H1 (cell line): ENCODE measurements at regions not wholly inside any gene's neighbourhood (a gene's known extent, or its start where the extent isn't known, plus 50 kb on each side); places are given as distances from the start of the nearest gene placed in this dataset.

ENCODE experiments used
- CTCF ChIA-PET: fragments of 300-600 bp; sonication (Branson Sonifier 250); formaldehyde crosslinking; loops from one replicate; lab custom pipeline; 2021; ENCODE audit not compliant: partially characterized antibody; lab: Charles Lee
- POLR2A ChIA-PET: fragments of 300-600 bp; sonication (Branson Sonifier 250); formaldehyde crosslinking; loops from one replicate; lab custom pipeline; 2021; ENCODE audit warnings: inconsistent platforms; ENCODE audit not compliant: partially characterized antibody; lab: Charles Lee
- DNase-seq, 2 experiments: peaks; one replicate each; pipeline versions ENCODE4 v3.0.0 to v3.0.0-alpha.2; 2010 to 2022; ENCODE audit warnings: low spot score in 2 of 2, low read depth in 1 of 2, mixed read lengths in 1 of 2
- FAIRE-seq: peaks from 2 replicates; lab custom pipeline; 2011; peaks lifted over from hg19 to GRCh38; lab: Jason Lieb, UNC
- H2AFZ ChIP-seq: 2 replicates; pipeline ENCODE4 v1.8.1; 2012; ENCODE audit warnings: low read length, inconsistent platforms
- H2AK5ac ChIP-seq: 2 replicates; pipeline ENCODE4 v1.6.1; 2013; ENCODE audit warnings: low read depth, low read length
- H2BK120ac ChIP-seq: replicated peaks from 2 replicates; pipeline ENCODE3; 2013; ENCODE audit warnings: low read depth, low read length, inconsistent platforms
- H2BK12ac ChIP-seq: 2 replicates; pipeline ENCODE4 v1.6.1; 2013; ENCODE audit warnings: low read depth, low read length
- H2BK15ac ChIP-seq: 2 replicates; pipeline ENCODE4 v1.6.1; 2013; ENCODE audit warnings: low read length
- H2BK20ac ChIP-seq: 2 replicates; pipeline ENCODE4 v1.6.1; 2013; ENCODE audit warnings: low read length
- H2BK5ac ChIP-seq: 2 replicates; pipeline ENCODE4 v1.6.1; 2013; ENCODE audit warnings: low read depth, low read length
- H3K14ac ChIP-seq: 2 replicates; pipeline ENCODE4 v1.6.1; 2013; ENCODE audit warnings: inconsistent platforms; ENCODE audit not compliant: insufficient read length
- H3K18ac ChIP-seq: 2 replicates; pipeline ENCODE4 v1.6.1; 2013; ENCODE audit warnings: low read length; ENCODE audit errors: extremely low read depth
- H3K23ac ChIP-seq: 2 replicates; pipeline ENCODE4 v1.6.1; 2013; ENCODE audit warnings: inconsistent platforms; ENCODE audit not compliant: insufficient read length
- H3K23me2 ChIP-seq: 2 replicates; pipeline ENCODE4 v1.6.1; 2013; ENCODE audit warnings: low read depth, low read length
- H3K27ac ChIP-seq: 2 replicates; pipeline ENCODE4 v1.6.1; 2011; ENCODE audit warnings: low read depth, low read length, inconsistent platforms
- H3K27me3 ChIP-seq, 4 experiments: replicated peaks in 1 of 4; 1 replicate in 1 of 4; 2 replicates in 3 of 4; pipeline versions ENCODE4 v1.6.1 to v1.8.1; 2011 to 2013; ENCODE audit warnings: low read length in 3 of 4, mild to moderate bottlenecking in 3 of 4, inconsistent platforms in 2 of 4, mixed read lengths in 2 of 4, moderate library complexity in 1 of 4; ENCODE audit not compliant: control insufficient read depth in 3 of 4, insufficient read depth in 3 of 4; ENCODE audit errors: extremely low read depth in 1 of 4
- H3K36me3 ChIP-seq, 4 experiments: 2 replicates each; pipeline versions ENCODE4 v1.6.1 to v1.8.1; 2011 to 2013; ENCODE audit warnings: mild to moderate bottlenecking in 4 of 4, low read length in 3 of 4, moderate library complexity in 2 of 4, control low read depth in 1 of 4, inconsistent platforms in 1 of 4; ENCODE audit not compliant: insufficient read depth in 4 of 4, control insufficient read depth in 2 of 4
- H3K4ac ChIP-seq: replicated peaks from 2 replicates; pipeline ENCODE3; 2013; ENCODE audit warnings: low read length, low read depth, mixed read lengths, inconsistent platforms; ENCODE audit not compliant: insufficient read length
- H3K4me1 ChIP-seq, 4 experiments: replicated peaks in 1 of 4; 1 replicate in 1 of 4; 2 replicates in 3 of 4; pipeline versions ENCODE4 v1.6.1 to v1.8.1; 2011 to 2013; ENCODE audit warnings: low read length in 3 of 4, inconsistent platforms in 2 of 4, mixed read lengths in 1 of 4; ENCODE audit not compliant: insufficient read depth in 4 of 4, control insufficient read depth in 3 of 4
- H3K4me2 ChIP-seq, 2 experiments: 2 replicates each; pipeline versions ENCODE4 v1.6.1 to v1.8.1; 2011 to 2013; ENCODE audit warnings: low read depth in 2 of 2, low read length in 2 of 2, control low read depth in 1 of 2, inconsistent platforms in 1 of 2, mild to moderate bottlenecking in 1 of 2; ENCODE audit not compliant: insufficient read depth in 1 of 2
- H3K4me3 ChIP-seq, 4 experiments: fragments of 200-600, 300-600 bp in 1 of 4; sonication (generic), shearing (Covaris generic), sonication (Bioruptor Twin) in 1 of 4; 2 replicates each; pipeline versions ENCODE4 v1.5.1 to v1.8.1; 2011 to 2016; ENCODE audit warnings: low read length in 4 of 4, low read depth in 3 of 4, control low read depth in 2 of 4, inconsistent platforms in 2 of 4, mild to moderate bottlenecking in 2 of 4, mixed read lengths in 1 of 4, moderate library complexity in 1 of 4; ENCODE audit not compliant: insufficient read depth in 2 of 4; ENCODE audit errors: extremely low read depth in 1 of 4
- H3K56ac ChIP-seq: replicated peaks from 2 replicates; pipeline ENCODE3; 2013; ENCODE audit warnings: low read depth, mild to moderate bottlenecking, mixed read lengths, low read length, inconsistent platforms; ENCODE audit not compliant: insufficient read length
- H3K79me1 ChIP-seq: 2 replicates; pipeline ENCODE4 v1.6.1; 2013; ENCODE audit warnings: low read depth, low read length, control low read depth
- H3K79me2 ChIP-seq, 2 experiments: 2 replicates each; pipeline versions ENCODE4 v1.6.1 to v1.8.1; 2012 to 2013; ENCODE audit warnings: low read length in 2 of 2, mild to moderate bottlenecking in 2 of 2, inconsistent platforms in 1 of 2; ENCODE audit not compliant: insufficient read depth in 2 of 2, control insufficient read depth in 1 of 2
- H3K9ac ChIP-seq, 4 experiments: replicated peaks in 1 of 4; 1 replicate in 1 of 4; 2 replicates in 3 of 4; pipeline versions ENCODE4 v1.6.1 to v1.8.1; 2011 to 2013; ENCODE audit warnings: low read depth in 3 of 4, low read length in 3 of 4, control low read depth in 2 of 4, mild to moderate bottlenecking in 2 of 4, moderate library complexity in 2 of 4, inconsistent platforms in 1 of 4; ENCODE audit errors: extremely low read depth in 1 of 4
- H3K9me3 ChIP-seq, 2 experiments: 2 replicates each; pipeline versions ENCODE4 v1.6.1 to v1.8.1; 2012 to 2013; ENCODE audit warnings: mild to moderate bottlenecking in 2 of 2, moderate library complexity in 2 of 2, control low read depth in 1 of 2, inconsistent platforms in 1 of 2, low read depth in 1 of 2, low read length in 1 of 2, mixed read lengths in 1 of 2; ENCODE audit not compliant: insufficient read depth in 2 of 2
- H4K20me1 ChIP-seq, 2 experiments: replicated peaks in 1 of 2; 2 replicates each; pipeline versions ENCODE3 to v1.8.1; 2011 to 2013; ENCODE audit warnings: inconsistent platforms in 2 of 2, low read length in 2 of 2, mild to moderate bottlenecking in 1 of 2; ENCODE audit not compliant: insufficient read depth in 2 of 2, control insufficient read depth in 1 of 2
- H4K5ac ChIP-seq: 2 replicates; pipeline ENCODE4 v1.6.1; 2013; ENCODE audit warnings: low read length, low read depth, mixed read lengths, inconsistent platforms; ENCODE audit not compliant: insufficient read length
- H4K8ac ChIP-seq: 2 replicates; pipeline ENCODE4 v1.8.0; 2013; ENCODE audit warnings: mild to moderate bottlenecking, moderate library complexity, low read length, inconsistent platforms; ENCODE audit not compliant: insufficient read depth; ENCODE audit errors: extremely low read depth
- H4K91ac ChIP-seq: replicated peaks from 2 replicates; pipeline ENCODE3; 2013; ENCODE audit warnings: low read length, mixed read lengths, inconsistent platforms; ENCODE audit not compliant: insufficient read length
- CHD1 ChIP-seq: IDR thresholded peaks from 2 replicates; pipeline ENCODE4 v1.6.1; 2012; ENCODE audit warnings: low read depth, low read length, improper control_type of control experiment
- HDAC2 ChIP-seq, 2 experiments: fragments of 300-600 bp in 1 of 2; sonication (generic) in 1 of 2; IDR thresholded peaks; 2 replicates each; pipeline ENCODE4 v1.6.1; 2011 to 2012; ENCODE audit warnings: low read depth in 2 of 2, low read length in 2 of 2, mild to moderate bottlenecking in 2 of 2, moderate library complexity in 2 of 2, borderline replicate concordance in 1 of 2, inconsistent platforms in 1 of 2
- TBP ChIP-seq: IDR thresholded peaks from 2 replicates; pipeline ENCODE4 v1.6.1; 2011; ENCODE audit warnings: low read depth, low read length, improper control_type of control experiment
- WGBS, 2 experiments: shearing (Covaris generic) in 1 of 2; methylation state at CpG; one replicate each; pipeline versions ENCODE4 v1.1.6 to v1.1.7; 2013 to 2015; ENCODE audit warnings: low lambda C conversion rate in 2 of 2, mixed read lengths in 2 of 2, inconsistent platforms in 1 of 2, low coverage in 1 of 2, missing lambda C conversion rate in 1 of 2; ENCODE audit not compliant: insufficient replicate concordance in 2 of 2, insufficient coverage in 1 of 2, insufficient read length in 1 of 2; ENCODE audit errors: extremely low coverage in 1 of 2, missing lambda C conversion rate in 1 of 2; 5-methylcytosine and 5-hydroxymethylcytosine counted together

DNA sequence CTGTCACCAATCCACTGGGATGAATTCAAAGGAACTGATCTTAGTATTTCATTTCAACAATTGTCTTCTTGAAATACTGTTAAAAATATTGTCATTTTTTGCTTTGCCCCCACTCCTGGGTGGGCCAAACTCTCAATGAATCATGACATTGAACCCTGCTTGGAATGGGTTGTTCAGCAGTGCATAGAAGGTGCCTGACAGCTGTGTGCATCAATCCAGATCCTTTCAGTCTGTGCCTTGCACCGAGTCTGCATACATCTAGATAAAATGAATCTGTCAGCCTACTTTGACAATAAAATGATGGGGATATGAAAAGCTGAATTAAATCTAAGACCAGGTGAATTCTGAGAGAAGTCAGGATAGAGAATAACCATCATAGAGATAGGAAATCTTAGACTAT, 706.6 kb downstream of the CBLN2 start:
- POLR2A ChIA-PET = no interaction called here
- no peaks in the 10 kb centered on the region for H3K23me2 ChIP-seq
- no peak overlapping the region for H3K23ac ChIP-seq
- H3K9me3 ChIP-seq = peaks cover 56 to 61% of the 10 kb centered on the region in 2 experiments
- H3K4ac ChIP-seq = no peak overlapping the region
- H4K8ac ChIP-seq = no peak overlapping the region
- CTCF ChIA-PET = no interaction called here
- no peak overlapping the region for H3K27ac ChIP-seq
- H2BK12ac ChIP-seq = no peak overlapping the region
- no peak overlapping the region for H2BK120ac ChIP-seq
- no peaks in the 10 kb centered on the region for H3K79me2 ChIP-seq
- H3K27me3 ChIP-seq = no peaks in the 10 kb centered on the region
- no peak for TF ChIP-seq TBP
- no peak for TF ChIP-seq HDAC2 (IDR thresholded peaks at IDR 0.05; ENCODE audit: borderline replicate concordance in 1 of 2, low read depth in 2 of 2, low read length in 2 of 2)
- no peak for TF ChIP-seq CHD1
- H3K4me2 ChIP-seq = no peak overlapping the region
- H2BK15ac ChIP-seq = no peak overlapping the region
- no peak overlapping the region for H2BK5ac ChIP-seq
- WGBS, 2 experiments = 67% methylated on average over 1 of the region's 1 CpG; no CpG with 5 or more reads in 1 of the 2 experiments
- DNase-seq (no peak), FAIRE-seq (no peak)
- H2AK5ac ChIP-seq = no peak overlapping the region
- no peak overlapping the region for H3K9ac ChIP-seq
- no peak overlapping the region for H3K56ac ChIP-seq
- H3K14ac ChIP-seq = no peak overlapping the region
- H4K91ac ChIP-seq = no peak overlapping the region
- H3K18ac ChIP-seq = no peak overlapping the region
- H4K20me1 ChIP-seq = no peaks in the 10 kb centered on the region
- no peaks in the 10 kb centered on the region for H3K36me3 ChIP-seq
- H2BK20ac ChIP-seq = no peak overlapping the region
- H4K5ac ChIP-seq = no peak overlapping the region
- no peak overlapping the region for H3K4me3 ChIP-seq
- no peaks in the 10 kb centered on the region for H3K4me1 ChIP-seq
- H3K79me1 ChIP-seq = no peaks in the 10 kb centered on the region
- no peak overlapping the region for H2AFZ ChIP-seq
